Pulmonary artery endothelial cell (primary cell): ENCODE measurements at regions not wholly inside any gene's neighbourhood (a gene's known extent, or its start where the extent isn't known, plus 50 kb on each side); places are given as distances from the start of the nearest gene placed in this dataset.

Source experiments
- DNase-seq: peaks from one replicate; pipeline ENCODE4 v3.0.0-alpha.2; 2011; ENCODE audit warnings: low read depth, low spot score

DNA sequence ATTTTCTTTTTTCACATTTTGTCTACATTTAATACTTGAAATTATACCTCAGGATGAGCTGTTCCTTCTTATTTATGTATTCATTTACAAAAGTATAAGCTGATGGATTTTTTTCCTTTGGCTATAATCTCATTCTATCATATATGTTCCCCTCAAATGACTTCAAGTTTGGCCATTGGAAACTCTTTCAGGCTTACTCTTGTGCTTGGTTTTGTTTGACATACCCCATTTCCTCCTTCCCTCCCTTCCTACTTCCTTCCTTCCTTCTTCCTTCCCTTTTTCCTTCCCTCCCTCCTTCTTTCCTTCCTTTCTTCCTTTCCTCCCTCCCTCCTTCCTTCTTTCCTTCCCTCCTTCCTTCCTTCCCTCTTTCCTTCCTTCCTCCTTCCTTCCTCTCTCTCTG, 697.1 kb upstream of the ARPP21 start:
- DNase-seq: no peak

- no peak for DNase-seq
These were observed 691.5 kb upstream of the ARPP21 start for GRCh38 chr3:34947834-34948233.

GRCh38 chr3:34948517-34948916, 690.8 kb upstream of the ARPP21 start:
- DNase-seq: no peak

GRCh38 chr3:34955680-34956079, 683.6 kb upstream of the ARPP21 start:
- no peak for DNase-seq

- no peak for DNase-seq
These were observed 682.8 kb upstream of the ARPP21 start for GRCh38 chr3:34956511-34956910.

- no peak for DNase-seq
These were observed 681.6 kb upstream of the ARPP21 start for GRCh38 chr3:34957677-34958076.

- no peak for DNase-seq
These were observed 669.8 kb upstream of the ARPP21 start for GRCh38 chr3:34969513-34969912.

- no peak for DNase-seq
These were observed 666.8 kb upstream of the ARPP21 start for GRCh38 chr3:34972481-34972880.

DNA sequence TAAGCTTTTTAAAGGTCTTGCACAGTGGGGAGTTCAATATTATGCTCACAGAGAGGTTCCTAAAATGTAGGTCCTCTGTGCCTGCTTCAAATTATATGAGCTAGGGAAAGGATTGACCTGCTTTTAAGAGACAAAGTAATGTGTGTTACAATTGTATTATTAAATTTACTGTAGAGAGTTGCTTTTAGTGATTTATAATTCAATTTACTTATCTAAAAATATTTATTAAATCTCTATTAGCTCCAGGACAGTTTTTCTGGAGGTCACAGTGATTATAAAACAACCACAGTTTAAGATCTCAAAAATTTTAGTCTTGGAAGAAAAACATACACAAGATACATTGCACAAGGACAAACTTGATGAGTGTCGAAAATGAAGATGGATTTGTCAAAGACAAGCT, 665.7 kb upstream of the ARPP21 start:
- DNase-seq: no peak

GRCh38 chr3:34983631-34984030, 655.7 kb upstream of the ARPP21 start:
- no peak for DNase-seq

DNA sequence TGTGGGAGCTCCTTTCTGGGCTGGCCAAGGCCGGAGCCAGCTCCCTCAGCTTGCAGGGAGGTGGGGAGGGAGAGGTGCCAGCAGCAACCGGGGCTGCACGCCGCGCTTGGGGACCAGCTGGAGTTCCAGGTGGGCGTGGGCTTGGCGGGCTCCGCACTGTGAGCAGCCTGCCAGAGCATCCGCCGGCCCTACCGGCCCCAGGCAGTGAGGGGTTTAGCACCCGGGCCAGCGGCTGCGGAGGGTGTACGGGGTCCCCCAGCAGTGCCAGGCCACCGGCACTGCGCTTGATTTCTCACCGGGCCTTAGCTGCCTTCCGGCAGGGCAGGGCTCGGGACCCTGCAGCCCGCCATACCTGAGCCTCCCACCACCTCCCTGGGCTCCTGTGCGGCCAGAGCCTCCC, 651.0 kb upstream of the ARPP21 start:
- no peak for DNase-seq

DNA sequence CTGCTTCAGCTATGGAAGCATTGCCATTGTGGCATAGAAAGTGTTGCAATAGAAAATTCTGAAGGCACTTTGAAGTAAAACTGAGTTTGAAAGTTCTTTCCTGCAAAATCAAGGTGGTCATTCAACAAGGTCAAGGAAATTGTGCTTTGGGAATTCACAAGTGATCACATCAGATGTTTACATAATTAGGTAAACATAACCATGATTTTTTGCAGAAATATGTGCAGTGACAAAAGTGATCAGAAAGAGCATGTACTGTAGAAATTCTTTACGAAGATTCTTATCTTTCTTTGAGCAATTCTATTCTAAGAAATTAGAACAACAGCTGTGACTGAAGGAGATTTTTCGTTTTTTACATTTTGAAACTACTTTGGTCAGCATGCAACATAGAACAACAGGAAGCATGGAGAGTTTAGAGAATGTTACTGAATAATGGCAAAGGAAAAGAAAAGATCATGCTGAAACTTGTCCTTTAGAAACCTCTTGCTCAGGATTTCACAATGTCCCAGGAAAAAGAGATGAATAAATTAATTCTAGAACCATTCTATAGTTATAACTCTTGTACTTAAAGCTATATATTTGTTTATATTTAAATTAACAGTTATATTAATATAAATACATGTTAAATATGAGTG, 643.4 kb upstream of the ARPP21 start:
- no peak for DNase-seq

- no peak for DNase-seq
These were observed 640.4 kb upstream of the ARPP21 start for GRCh38 chr3:34998902-34999301.

DNA sequence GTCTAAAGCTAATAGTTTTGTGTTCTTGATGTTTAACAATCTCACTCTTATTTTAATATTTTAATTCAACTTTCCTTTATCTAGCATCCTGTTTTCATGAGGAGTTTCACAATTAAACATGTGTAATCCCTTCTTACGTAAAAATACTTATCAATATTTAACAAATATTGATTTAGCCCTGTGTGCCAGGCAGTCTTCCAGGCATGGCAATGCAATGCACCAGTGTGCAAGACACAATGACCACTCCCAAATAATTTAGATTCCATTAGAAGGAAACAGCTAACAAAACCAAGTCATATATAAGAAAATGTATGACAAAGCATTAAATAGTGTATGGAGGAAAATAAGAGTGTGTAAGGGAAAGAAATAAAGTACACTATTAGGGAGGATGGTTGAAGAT, 627.1 kb upstream of the ARPP21 start:
- DNase-seq: no peak

GRCh38 chr3:35028157-35028556, 611.2 kb upstream of the ARPP21 start:
- no peak for DNase-seq

- no peak for DNase-seq
These were observed 596.9 kb upstream of the ARPP21 start for GRCh38 chr3:35042210-35042991.

DNA sequence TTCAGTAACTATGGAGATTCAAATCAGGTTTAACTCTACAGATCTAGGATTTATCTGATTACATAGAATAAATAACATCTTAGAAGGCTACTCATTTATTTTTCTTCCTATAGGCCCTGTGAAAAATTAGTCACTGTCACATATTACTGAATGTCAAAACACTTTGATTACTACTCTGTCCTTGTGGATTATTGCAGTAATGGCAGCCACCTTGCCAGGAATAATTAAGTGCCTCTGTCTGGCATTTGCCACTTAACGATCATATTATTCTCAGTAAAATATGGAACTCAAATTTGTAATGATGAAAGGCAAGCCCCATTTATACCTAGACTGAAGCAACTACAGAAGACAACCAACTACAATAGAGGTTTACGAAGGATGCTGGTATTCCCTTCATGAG, 596.3 kb upstream of the ARPP21 start:
- no peak for DNase-seq

DNA sequence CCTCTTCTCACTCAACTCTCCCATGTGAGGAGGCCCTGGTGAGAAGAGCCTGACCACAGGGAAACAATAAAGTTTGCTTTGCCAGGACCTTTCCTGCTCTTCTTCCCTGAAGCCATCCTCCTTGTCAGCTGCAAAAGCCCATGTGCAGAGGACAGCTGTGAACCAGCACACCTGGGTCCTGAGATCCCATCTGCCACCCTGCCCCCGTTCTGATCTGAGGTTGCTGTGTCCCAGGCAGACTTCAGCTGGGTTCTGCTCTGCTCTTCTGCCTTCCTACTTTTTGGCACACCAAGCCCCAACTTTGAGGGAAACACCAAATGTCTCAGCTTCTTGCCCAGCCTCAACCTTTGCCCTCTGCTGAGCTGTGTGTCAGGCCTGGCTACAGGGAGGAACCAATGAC, 595.1 kb upstream of the ARPP21 start:
- no peak for DNase-seq

DNA sequence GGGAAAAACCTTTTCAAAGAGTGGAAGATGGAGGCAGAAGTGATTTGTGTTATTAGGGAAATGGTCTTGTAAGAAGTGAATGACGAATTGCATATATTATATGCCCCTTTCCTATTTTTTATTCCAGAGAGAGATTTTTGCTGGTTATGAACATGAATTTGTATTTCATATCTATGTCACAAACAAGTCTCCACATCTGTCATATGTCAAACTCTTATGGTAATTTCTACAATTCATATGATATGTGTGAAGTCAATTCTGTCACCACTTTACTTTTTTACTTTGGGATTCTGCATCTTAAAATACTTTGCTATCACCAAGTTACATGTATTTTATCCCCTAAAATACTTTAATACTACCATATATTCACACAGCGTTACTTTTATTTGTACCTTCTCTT, 594.2 kb upstream of the ARPP21 start:
- no peak for DNase-seq

DNA sequence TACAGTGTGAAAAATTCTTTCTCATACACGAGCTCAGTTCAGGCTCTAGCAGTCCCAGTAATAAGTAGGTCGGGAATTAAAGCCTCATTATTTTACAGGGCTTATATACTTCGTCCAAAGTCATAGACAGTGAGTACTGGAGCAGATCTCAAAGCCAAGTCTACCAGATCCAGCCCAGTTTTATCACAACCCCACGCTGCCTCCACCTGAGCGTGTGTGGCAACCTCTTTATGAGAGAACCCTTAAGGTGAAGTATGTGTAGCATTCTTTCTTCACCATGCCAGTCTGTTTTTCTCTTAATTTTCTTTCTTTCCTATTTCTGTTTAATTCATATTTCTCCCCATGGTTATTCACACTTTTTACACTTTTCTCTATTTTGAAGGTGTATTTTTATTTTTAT, 574.6 kb upstream of the ARPP21 start:
- DNase-seq: no peak

DNA sequence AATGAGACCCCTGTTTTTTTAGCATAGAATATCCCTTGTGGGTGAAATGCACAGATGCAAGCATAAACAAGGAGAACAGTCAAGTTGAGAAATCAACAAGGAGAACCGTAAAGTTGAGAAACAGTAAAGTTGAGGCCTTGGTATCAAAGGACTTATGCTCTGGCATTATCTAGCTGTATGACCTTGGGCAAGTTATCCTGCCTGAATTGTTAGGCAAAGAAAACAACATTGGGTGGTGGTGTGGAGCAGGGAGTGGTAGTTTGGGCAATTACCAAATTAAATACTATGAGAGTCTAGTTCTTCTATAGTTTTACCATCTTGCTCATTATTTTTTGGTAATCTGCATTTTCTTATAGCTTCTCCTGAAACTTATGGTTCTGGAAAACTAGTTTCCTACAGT, 573.4 kb upstream of the ARPP21 start:
- DNase-seq: no peak

DNA sequence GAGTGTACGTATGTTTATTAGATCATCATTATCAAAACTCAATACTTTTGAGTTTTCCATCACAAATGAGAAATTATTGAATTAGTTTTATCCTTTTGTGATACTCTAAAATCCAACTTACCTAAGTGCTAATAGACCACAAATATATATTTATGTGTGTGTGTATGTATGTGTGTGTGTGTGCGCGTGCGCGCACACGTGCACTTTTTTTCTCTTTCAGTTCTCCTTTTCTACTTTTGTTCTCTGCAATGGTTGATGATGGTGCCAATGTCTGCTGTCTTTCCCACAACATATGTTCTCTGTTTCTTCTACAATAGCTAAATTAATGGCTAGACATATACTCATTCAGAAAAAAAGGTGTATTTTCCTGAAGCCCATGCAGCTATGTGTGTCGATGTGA, 571.6 kb upstream of the ARPP21 start:
- DNase-seq: no peak

DNA sequence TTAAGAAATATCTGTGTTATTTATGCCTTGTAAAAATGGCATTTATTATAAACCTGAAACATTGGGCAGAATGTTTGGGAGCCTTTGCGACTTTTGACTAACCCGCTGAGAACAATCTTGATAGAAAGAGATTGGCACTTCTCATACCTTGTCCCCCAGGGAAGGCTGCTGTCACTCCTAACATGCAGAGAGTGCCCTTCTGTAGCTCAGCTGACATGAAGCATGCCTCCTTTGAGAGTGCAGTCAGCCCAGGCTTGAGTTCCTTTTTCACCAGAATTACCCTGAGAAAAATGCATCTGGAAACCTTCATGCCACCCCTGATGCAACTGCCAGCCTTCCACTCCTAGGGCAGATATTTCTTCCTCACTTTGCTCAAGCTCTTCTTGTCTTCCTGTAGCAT, 569.2 kb upstream of the ARPP21 start:
- no peak for DNase-seq
